ENCODE measurements at regions not wholly inside any gene's neighbourhood (a gene's known extent, or its start where the extent isn't known, plus 50 kb on each side); places are given as distances from the start of the nearest gene placed in this dataset.

- TF ChIP-seq POLR2A (IDR thresholded peaks at IDR 0.05; ENCODE audit: low read length) (no peak), GATA1 (IDR thresholded peaks at IDR 0.05; ENCODE audit: low read depth, low read length) (no peak)
Measured at GRCh38 chr4:167943872-167944505, 148.3 kb upstream of the ANXA10 start.

Measured in erythroblast (primary cell).